ENCODE measurements at regions not wholly inside any gene's neighbourhood (a gene's known extent, or its start where the extent isn't known, plus 50 kb on each side); places are given as distances from the start of the nearest gene placed in this dataset.

- DNase-seq (ENCODE audit: low spot score): no peak
These were observed 287.8 kb downstream of the RRAGC start for GRCh38 chr1:38571726-38572125.

- no peak for DNase-seq (ENCODE audit: low spot score)
These were observed 289.0 kb downstream of the RRAGC start for GRCh38 chr1:38570657-38570975.

- no peak for DNase-seq (ENCODE audit: low spot score)
These were observed 289.5 kb downstream of the RRAGC start for GRCh38 chr1:38569932-38570656.

- no peak for DNase-seq (ENCODE audit: low spot score)
These were observed 291.3 kb downstream of the RRAGC start for GRCh38 chr1:38568061-38568857.

GRCh38 chr1:38567401-38567800 is 292.2 kb downstream of the RRAGC start:
- DNase-seq (ENCODE audit: low spot score): no peak

- no peak for DNase-seq (ENCODE audit: low spot score)
These were observed 294.5 kb downstream of the RRAGC start for GRCh38 chr1:38565020-38565491.

- DNase-seq (ENCODE audit: low spot score): no peak
These were observed 295.4 kb downstream of the RRAGC start for GRCh38 chr1:38563942-38564735.

GRCh38 chr1:38561725-38562124 is 297.8 kb downstream of the RRAGC start:
- no peak for DNase-seq (ENCODE audit: low spot score)

- DNase-seq (ENCODE audit: low spot score): no peak
These were observed 298.5 kb downstream of the RRAGC start for GRCh38 chr1:38561110-38561509.

- no peak for DNase-seq (ENCODE audit: low spot score)
These were observed 299.1 kb downstream of the RRAGC start for GRCh38 chr1:38560457-38560856.

- no peak for DNase-seq (ENCODE audit: low spot score)
These were observed 300.0 kb downstream of the RRAGC start for GRCh38 chr1:38559446-38560165.

GRCh38 chr1:38558500-38559445 is 300.8 kb downstream of the RRAGC start:
- DNase-seq (ENCODE audit: low spot score): no peak

GRCh38 chr1:38558055-38558454 is 301.5 kb downstream of the RRAGC start:
- no peak for DNase-seq (ENCODE audit: low spot score)

GRCh38 chr1:38555594-38555993 is 304.0 kb downstream of the RRAGC start:
- no peak for DNase-seq (ENCODE audit: low spot score)

GRCh38 chr1:38555130-38555529 is 304.4 kb downstream of the RRAGC start:
- DNase-seq (ENCODE audit: low spot score): no peak

GRCh38 chr1:38551318-38552307 is 308.0 kb downstream of the RRAGC start:
- no peak for DNase-seq (ENCODE audit: low spot score)

- no peak for DNase-seq (ENCODE audit: low spot score)
These were observed 310.4 kb downstream of the RRAGC start for GRCh38 chr1:38549191-38549590.

GRCh38 chr1:38547321-38547720 is 312.3 kb downstream of the RRAGC start:
- no peak for DNase-seq (ENCODE audit: low spot score)

- no peak for DNase-seq (ENCODE audit: low spot score)
These were observed 312.9 kb downstream of the RRAGC start for GRCh38 chr1:38546636-38547035.

GRCh38 chr1:38541223-38541622 is 318.3 kb downstream of the RRAGC start:
- no peak for DNase-seq (ENCODE audit: low spot score)
